Activated naive CD8-positive, alpha-beta T cell treated with anti-CD3 and anti-CD28 coated beads for 36 hours (primary cell): ENCODE measurements at regions not wholly inside any gene's neighbourhood (a gene's known extent, or its start where the extent isn't known, plus 50 kb on each side); places are given as distances from the start of the nearest gene placed in this dataset.
"Not testable (repeated sequence)": the region's sequence is repeated elsewhere in the genome, so short reads cannot be mapped to it uniquely, and the experiment has no call there.

Experiments
- DNase-seq: peaks from one replicate; pipeline ENCODE4 v3.0.0; 2021
- H3K27ac Mint-ChIP-seq: one replicate; pipeline ENCODE4 v1.8.0; 2022; ENCODE audit warnings: mild to moderate bottlenecking, moderate library complexity, mixed read lengths
- H3K27me3 Mint-ChIP-seq: one replicate; pipeline ENCODE4 v1.8.0; 2022; ENCODE audit warnings: mild to moderate bottlenecking, mixed read lengths
- H3K36me3 Mint-ChIP-seq: one replicate; pipeline ENCODE4 v1.8.0; 2021; ENCODE audit warnings: mild to moderate bottlenecking, mixed read lengths
- H3K4me1 Mint-ChIP-seq: one replicate; pipeline ENCODE4 v1.8.0; 2021; ENCODE audit warnings: mixed read lengths
- H3K4me3 Mint-ChIP-seq: one replicate; pipeline ENCODE4 v1.8.0; 2022; ENCODE audit warnings: mild to moderate bottlenecking, moderate library complexity, mixed read lengths
- H3K9me3 Mint-ChIP-seq: one replicate; pipeline ENCODE4 v1.8.0; 2022; ENCODE audit warnings: mixed read lengths

GRCh38 chr2:187644981-187645380 is 90.7 kb upstream of the TFPI start:
- no peaks in the 10 kb centered on the region for H3K4me1 Mint-ChIP-seq
- H3K27ac Mint-ChIP-seq = no peak overlapping the region
- H3K4me3 Mint-ChIP-seq = no peak overlapping the region
- no peaks in the 10 kb centered on the region for H3K9me3 Mint-ChIP-seq
- no peaks in the 10 kb centered on the region for H3K27me3 Mint-ChIP-seq
- no peaks in the 10 kb centered on the region for H3K36me3 Mint-ChIP-seq
- DNase-seq = no peak

GRCh38 chr2:187646556-187646955 is 92.3 kb upstream of the TFPI start:
- no peaks in the 10 kb centered on the region for H3K36me3 Mint-ChIP-seq
- no peaks in the 10 kb centered on the region for H3K27me3 Mint-ChIP-seq
- H3K4me1 Mint-ChIP-seq = no peaks in the 10 kb centered on the region
- H3K4me3 Mint-ChIP-seq = no peak overlapping the region
- H3K27ac Mint-ChIP-seq = no peak overlapping the region
- no peaks in the 10 kb centered on the region for H3K9me3 Mint-ChIP-seq
- DNase-seq = no peak

DNA sequence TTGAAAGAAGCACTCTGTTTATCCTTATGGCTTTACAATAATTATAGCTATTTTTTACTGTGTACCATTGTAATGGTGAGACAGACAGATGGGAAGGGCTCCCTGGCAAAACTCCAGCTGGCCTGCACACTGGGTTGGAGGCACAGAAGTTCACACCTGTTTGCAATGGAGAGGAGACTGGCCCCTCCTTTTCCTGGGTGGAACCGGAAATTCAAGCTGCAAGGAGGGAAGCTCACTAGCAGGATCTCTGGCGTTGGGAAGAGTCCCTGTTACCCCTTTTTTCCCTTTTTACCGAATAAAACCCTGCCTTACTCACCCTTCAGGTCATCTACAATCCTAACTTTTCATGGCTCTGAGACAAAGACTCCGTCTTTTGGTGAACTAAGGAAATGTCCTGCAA is 100.3 kb upstream of the TFPI start:
- no peak overlapping the region for H3K4me3 Mint-ChIP-seq
- no peaks in the 10 kb centered on the region for H3K9me3 Mint-ChIP-seq
- no peaks in the 10 kb centered on the region for H3K4me1 Mint-ChIP-seq
- no peak overlapping the region for H3K27ac Mint-ChIP-seq
- DNase-seq = no peak
- peaks cover 4% of the 10 kb centered on the region for H3K27me3 Mint-ChIP-seq
- no peaks in the 10 kb centered on the region for H3K36me3 Mint-ChIP-seq

- Mint-ChIP-seq H3K27me3 (peaks cover 4% of the 10 kb centered on the region), H3K4me3 (no peak overlapping the region), H3K27ac (no peak overlapping the region), H3K4me1 (no peaks in the 10 kb centered on the region), H3K36me3 (no peaks in the 10 kb centered on the region), H3K9me3 (no peaks in the 10 kb centered on the region)
- DNase-seq = no peak
Observed at GRCh38 chr2:187655001-187655400, 100.8 kb upstream of the TFPI start.

- DNase-seq = no peak
- no peak overlapping the region for H3K27ac Mint-ChIP-seq
- H3K4me1 Mint-ChIP-seq = no peaks in the 10 kb centered on the region
- H3K9me3 Mint-ChIP-seq = no peaks in the 10 kb centered on the region
- no peaks in the 10 kb centered on the region for H3K36me3 Mint-ChIP-seq
- peaks cover 4% of the 10 kb centered on the region for H3K27me3 Mint-ChIP-seq
- no peak overlapping the region for H3K4me3 Mint-ChIP-seq
Observed at GRCh38 chr2:187656123-187656522, 101.9 kb upstream of the TFPI start.

DNA sequence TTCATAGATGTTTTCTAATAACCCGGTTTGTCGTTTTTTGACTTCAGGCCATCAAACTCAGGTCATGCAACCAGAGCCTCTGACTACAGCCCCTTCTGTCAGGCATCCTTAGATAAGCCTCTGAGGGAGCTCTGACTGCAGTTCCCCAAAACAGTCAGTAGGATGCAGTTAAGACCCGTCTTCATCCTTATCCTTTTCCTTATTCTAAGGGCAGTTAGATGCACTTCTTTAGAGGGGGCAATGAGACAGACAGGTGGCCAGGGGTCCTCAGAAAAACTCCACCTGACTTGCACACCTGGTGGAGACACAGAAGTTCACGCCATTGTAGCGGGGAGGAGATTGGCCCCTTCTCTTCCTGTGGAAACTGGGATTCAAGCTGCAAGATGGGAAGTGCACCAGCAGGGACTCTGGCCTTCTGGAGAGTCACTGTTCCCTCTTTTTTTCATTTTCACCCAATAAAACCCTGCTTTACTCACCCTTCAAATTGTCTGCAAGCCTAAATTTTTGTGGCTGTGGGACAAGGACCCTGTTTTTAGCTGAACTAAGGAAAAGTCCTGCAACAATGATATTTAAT is 104.8 kb upstream of the TFPI start:
- Mint-ChIP-seq H3K36me3 (no peaks in the 10 kb centered on the region), H3K4me1 (no peaks in the 10 kb centered on the region), H3K27ac (no peak overlapping the region), H3K27me3 (peaks cover 4% of the 10 kb centered on the region), H3K9me3 (no peaks in the 10 kb centered on the region), H3K4me3 (no peak overlapping the region)
- no peak for DNase-seq

DNA sequence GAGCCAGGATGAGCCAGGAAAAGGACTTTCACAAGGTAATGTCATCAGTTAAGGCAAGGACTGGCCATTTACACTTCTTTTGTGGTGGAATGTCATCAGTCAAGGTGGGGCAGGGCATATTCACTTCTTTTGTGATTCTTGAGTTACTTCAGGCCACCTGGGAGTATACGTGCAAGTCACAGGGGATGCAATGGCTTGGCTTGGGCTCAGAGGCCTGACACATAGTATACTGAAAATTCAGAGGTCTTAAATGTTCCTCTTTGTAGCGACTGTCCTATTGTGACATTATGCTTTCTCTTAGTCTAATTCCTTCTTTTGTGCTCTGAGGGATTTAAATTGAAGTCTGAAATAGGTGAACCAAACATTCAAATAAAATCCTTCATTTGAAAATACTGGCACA is 121.8 kb upstream of the TFPI start:
- H3K4me1 Mint-ChIP-seq, H3K9me3 Mint-ChIP-seq, H3K36me3 Mint-ChIP-seq, DNase-seq, H3K27me3 Mint-ChIP-seq, H3K27ac Mint-ChIP-seq, H3K4me3 Mint-ChIP-seq: not testable (repeated sequence)

- no peak for DNase-seq
- H3K9me3 Mint-ChIP-seq = no peaks in the 10 kb centered on the region
Observed at GRCh38 chr2:187679454-187679853, 125.2 kb upstream of the TFPI start.

GRCh38 chr2:187684174-187684573 is 129.9 kb upstream of the TFPI start:
- H3K9me3 Mint-ChIP-seq = no peaks in the 10 kb centered on the region
- DNase-seq = no peak
- no peak overlapping the region for H3K4me3 Mint-ChIP-seq
- H3K36me3 Mint-ChIP-seq = no peaks in the 10 kb centered on the region
- H3K27me3 Mint-ChIP-seq = no peaks in the 10 kb centered on the region
- no peaks in the 10 kb centered on the region for H3K4me1 Mint-ChIP-seq
- no peak overlapping the region for H3K27ac Mint-ChIP-seq

More at GRCh38 chr2:187679454-187679853, 125.2 kb upstream of the TFPI start:
- Mint-ChIP-seq H3K4me1 (no peaks in the 10 kb centered on the region), H3K27me3 (no peaks in the 10 kb centered on the region), H3K4me3 (no peak overlapping the region), H3K27ac (no peak overlapping the region), H3K36me3 (no peaks in the 10 kb centered on the region)

DNA sequence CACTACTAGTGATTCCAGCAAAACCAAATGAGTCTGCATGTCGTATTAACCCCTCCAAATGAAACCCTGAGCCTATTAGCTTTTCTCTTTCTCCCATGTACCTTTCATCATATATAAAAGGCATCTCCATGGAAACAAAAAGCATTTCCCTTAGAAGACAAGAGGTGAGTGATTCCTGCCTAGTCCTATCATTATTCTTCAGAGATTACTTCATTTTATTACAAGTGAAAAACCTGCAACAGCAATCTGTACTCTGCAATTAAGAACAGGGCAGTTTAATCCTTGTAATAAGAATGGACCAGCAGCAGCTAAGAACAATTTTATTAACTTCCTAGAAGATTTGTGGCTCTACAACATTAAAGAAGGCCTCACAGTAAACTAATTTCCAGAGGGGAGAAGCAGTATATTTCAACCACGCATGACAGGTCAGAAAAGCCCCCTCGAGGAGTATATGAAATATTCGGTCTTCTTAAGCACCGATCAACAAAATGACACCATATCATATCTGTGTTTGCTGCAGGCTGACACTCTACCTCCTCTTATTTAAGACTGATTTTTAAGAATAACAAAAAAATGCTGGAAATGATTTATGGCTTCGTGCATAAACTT is 132.3 kb upstream of the TFPI start:
- no peaks in the 10 kb centered on the region for H3K4me1 Mint-ChIP-seq
- H3K9me3 Mint-ChIP-seq = no peaks in the 10 kb centered on the region
- no peak overlapping the region for H3K27ac Mint-ChIP-seq
- no peak overlapping the region for H3K4me3 Mint-ChIP-seq
- no peaks in the 10 kb centered on the region for H3K36me3 Mint-ChIP-seq
- no peaks in the 10 kb centered on the region for H3K27me3 Mint-ChIP-seq
- DNase-seq = no peak

DNA sequence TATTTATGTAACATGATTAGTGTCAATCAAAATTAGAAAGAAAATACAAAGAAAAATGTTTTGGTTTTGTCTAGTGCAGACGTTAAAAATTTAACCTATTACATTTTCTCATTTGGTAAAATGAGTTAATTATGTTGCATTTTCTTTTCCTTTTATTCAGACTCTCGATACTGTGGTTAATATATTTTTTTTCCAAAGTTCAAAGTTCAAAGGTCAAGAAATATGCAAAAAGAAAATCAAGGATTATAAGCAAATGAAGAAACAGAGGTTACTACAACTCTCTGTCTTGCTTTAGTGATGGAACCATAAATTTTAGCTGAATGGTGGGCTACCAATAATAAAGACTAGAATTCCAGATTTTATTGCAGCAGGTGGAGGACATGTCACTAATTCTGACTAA is 133.3 kb upstream of the TFPI start:
- Mint-ChIP-seq H3K9me3 (no peaks in the 10 kb centered on the region), H3K27me3 (no peaks in the 10 kb centered on the region), H3K4me3 (no peak overlapping the region), H3K4me1 (no peaks in the 10 kb centered on the region), H3K36me3 (no peaks in the 10 kb centered on the region), H3K27ac (no peak overlapping the region)
- no peak for DNase-seq

DNA sequence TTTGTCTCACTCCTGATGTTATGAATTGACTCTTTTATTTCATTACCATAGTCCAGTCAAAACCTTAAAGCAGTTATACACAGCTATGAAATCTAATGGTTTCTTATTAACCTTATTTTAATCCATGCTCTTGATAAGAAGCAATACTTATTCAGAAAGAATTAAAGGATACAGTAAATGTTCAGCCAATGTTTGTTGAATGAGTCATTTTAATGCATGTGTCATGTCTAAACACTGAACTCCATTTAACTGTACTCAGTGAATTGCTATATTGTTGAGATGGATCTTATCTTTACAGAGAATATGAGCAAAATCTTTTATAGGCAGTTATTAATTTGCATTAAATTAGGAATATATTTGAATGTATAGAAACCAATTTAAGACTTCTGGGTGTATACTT is 135.1 kb upstream of the TFPI start:
- no peak overlapping the region for H3K27ac Mint-ChIP-seq
- DNase-seq = no peak
- no peaks in the 10 kb centered on the region for H3K27me3 Mint-ChIP-seq
- no peaks in the 10 kb centered on the region for H3K9me3 Mint-ChIP-seq
- no peaks in the 10 kb centered on the region for H3K4me1 Mint-ChIP-seq
- no peak overlapping the region for H3K4me3 Mint-ChIP-seq
- H3K36me3 Mint-ChIP-seq = no peaks in the 10 kb centered on the region

GRCh38 chr2:187693923-187694322 is 139.7 kb upstream of the TFPI start:
- no peak for DNase-seq
- Mint-ChIP-seq H3K4me1 (no peaks in the 10 kb centered on the region), H3K36me3 (no peaks in the 10 kb centered on the region), H3K27ac (no peak overlapping the region), H3K4me3 (no peak overlapping the region), H3K9me3 (no peaks in the 10 kb centered on the region), H3K27me3 (no peaks in the 10 kb centered on the region)

DNA sequence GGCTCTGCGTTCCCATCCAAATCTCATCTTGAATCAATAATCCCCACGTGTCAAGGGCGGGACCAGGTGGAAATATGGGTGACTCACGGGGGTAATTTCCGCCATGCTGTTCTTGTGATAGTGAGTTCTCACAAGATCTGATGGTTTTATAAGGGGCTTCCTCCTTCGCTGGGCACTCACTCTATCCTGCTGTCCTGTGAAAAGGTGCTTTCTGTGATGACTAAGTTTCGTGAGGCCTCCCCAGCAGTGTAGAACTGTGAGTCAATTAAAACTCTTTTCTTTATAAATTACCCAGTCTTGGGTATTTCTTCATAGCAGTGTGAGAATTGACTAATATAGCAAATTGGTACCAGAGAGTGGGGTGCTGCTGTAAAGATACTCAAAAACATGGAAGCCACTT is 142.4 kb upstream of the TFPI start:
- not testable (repeated sequence) for H3K27me3 Mint-ChIP-seq, H3K9me3 Mint-ChIP-seq, H3K27ac Mint-ChIP-seq, DNase-seq, H3K36me3 Mint-ChIP-seq, H3K4me3 Mint-ChIP-seq, H3K4me1 Mint-ChIP-seq

DNA sequence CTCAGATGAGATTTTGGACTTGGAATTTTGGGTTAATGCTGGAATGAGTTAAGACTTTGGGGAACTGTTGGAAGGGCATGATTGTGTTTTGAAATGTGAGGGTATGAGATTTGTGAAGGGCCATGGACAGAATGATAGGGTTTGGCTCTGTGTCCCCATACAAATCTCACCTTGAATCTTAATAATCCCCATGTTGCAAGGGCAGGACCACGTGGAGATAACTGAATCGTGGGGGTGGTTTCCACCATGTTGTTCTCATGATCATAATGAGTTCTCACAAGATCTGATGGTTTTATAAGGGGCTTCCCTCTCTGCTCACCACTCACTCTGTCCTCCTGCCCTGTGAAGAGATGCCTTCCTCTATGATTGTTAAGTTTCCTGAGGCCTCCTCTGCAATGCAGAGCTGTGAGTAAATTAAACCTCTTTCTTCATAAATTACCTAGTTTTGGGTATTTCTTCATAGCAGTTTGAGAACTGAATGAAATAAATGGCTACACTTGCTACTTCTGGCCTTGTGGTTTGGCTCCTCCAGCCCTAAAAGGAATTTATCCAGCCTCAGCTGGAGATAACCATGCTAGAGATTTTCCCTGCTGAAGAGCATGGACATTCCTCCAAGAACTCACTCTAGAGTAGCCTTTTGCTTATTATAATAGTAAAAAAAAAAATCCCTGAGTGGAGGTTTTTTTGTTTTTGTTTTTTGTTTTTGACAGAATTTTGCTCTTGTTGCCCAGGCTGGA is 144.3 kb upstream of the TFPI start:
- peaks cover 2% of the 10 kb centered on the region for H3K9me3 Mint-ChIP-seq
- no peak overlapping the region for H3K27ac Mint-ChIP-seq
- no peaks in the 10 kb centered on the region for H3K27me3 Mint-ChIP-seq
- no peak overlapping the region for H3K4me3 Mint-ChIP-seq
- no peaks in the 10 kb centered on the region for H3K36me3 Mint-ChIP-seq
- DNase-seq = no peak
- no peaks in the 10 kb centered on the region for H3K4me1 Mint-ChIP-seq

DNA sequence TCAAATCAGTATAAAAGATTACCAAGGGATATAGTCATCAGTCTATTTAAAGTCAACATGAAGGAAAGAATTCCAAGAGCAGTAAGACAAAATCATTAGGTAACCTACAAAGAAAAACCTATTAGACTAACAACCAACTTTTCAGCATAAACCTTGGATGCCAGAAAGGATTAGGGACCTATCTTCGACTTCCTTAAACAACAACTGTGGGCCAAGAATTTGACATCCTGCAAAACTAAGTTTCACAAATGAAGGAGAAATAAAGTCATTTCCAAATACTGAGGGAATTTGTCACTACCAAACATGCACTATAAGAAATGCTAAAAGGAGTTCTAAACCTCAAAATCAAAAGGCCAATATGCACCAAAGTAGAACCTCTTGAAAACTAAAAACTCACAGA is 147.9 kb upstream of the TFPI start:
- DNase-seq = no peak
- H3K27ac Mint-ChIP-seq = no peak overlapping the region
- H3K9me3 Mint-ChIP-seq = peaks cover 2% of the 10 kb centered on the region
- H3K36me3 Mint-ChIP-seq = no peaks in the 10 kb centered on the region
- H3K4me1 Mint-ChIP-seq = no peaks in the 10 kb centered on the region
- no peaks in the 10 kb centered on the region for H3K27me3 Mint-ChIP-seq
- no peak overlapping the region for H3K4me3 Mint-ChIP-seq
